Keratinocyte (primary cell): ENCODE measurements at regions not wholly inside any gene's neighbourhood (a gene's known extent, or its start where the extent isn't known, plus 50 kb on each side); places are given as distances from the start of the nearest gene placed in this dataset.
A peak's percentile ranks its signal among the peaks of the same experiment; 100 is the strongest.

Experiments
- EZH2 ChIP-seq: IDR thresholded peaks from one replicate; pipeline ENCODE4 v1.6.1; 2012; ENCODE audit warnings: inconsistent platforms, mild to moderate bottlenecking, low read length, moderate library complexity
- TF ChIP-seq, protein P1 (sequence below), 3 experiments: IDR thresholded peaks in 1 of 3; conservative IDR thresholded peaks in 1 of 3; optimal IDR thresholded peaks in 1 of 3; 2 replicates in 2 of 3; 3 replicates in 1 of 3; pipeline versions ENCODE3 to v1.5.1; 2011; ENCODE audit warnings: low read length in 3 of 3, mild to moderate bottlenecking in 3 of 3, moderate library complexity in 2 of 3, control low read depth in 1 of 3, inconsistent platforms in 1 of 3; ENCODE audit not compliant: insufficient read depth in 2 of 3; ENCODE audit errors: extremely low read depth in 1 of 3

DNA sequence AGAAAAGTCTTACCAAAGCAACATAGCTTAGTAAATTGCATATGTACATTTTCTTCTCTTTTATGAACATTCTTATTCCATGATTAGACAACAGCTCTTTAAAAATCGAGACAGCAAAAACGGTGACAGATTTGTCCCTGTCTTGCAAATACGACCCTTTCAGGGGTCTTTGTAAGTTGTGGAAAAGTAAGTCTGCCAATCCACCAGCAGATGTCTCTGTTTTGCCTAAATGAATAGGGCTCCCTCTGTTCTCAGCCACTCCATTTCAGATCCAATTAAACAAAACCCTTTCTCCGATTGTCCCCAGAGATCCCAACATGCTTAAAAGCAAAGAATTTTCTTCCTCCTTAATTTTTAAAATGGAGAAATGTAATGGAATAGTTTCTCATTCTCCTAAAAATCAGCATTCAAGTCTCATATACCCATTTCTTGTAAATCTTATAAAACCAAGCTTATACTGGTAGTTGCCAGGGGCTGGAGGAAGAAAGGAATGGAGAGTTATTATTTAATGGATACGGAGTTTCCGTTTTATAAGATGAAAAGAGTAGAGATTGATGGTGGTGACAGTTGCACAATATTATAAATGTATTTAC, 61.0 kb upstream of the NFE2L3 start:
- TF ChIP-seq, protein P1, sequence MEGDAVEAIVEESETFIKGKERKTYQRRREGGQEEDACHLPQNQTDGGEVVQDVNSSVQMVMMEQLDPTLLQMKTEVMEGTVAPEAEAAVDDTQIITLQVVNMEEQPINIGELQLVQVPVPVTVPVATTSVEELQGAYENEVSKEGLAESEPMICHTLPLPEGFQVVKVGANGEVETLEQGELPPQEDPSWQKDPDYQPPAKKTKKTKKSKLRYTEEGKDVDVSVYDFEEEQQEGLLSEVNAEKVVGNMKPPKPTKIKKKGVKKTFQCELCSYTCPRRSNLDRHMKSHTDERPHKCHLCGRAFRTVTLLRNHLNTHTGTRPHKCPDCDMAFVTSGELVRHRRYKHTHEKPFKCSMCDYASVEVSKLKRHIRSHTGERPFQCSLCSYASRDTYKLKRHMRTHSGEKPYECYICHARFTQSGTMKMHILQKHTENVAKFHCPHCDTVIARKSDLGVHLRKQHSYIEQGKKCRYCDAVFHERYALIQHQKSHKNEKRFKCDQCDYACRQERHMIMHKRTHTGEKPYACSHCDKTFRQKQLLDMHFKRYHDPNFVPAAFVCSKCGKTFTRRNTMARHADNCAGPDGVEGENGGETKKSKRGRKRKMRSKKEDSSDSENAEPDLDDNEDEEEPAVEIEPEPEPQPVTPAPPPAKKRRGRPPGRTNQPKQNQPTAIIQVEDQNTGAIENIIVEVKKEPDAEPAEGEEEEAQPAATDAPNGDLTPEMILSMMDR (optimal IDR thresholded peaks at IDR 0.05 in 1 of 3, IDR thresholded peaks at IDR 0.05 in 1 of 3, conservative IDR thresholded peaks at IDR 0.05 in 1 of 3; ENCODE audit: extremely low read depth in 1 of 3, insufficient read depth in 2 of 3, low read length in 3 of 3) = peak; percentile 57 to 65 (median 64)
- no peak for TF ChIP-seq EZH2
